HG02571 (cell line): ENCODE measurements at regions not wholly inside any gene's neighbourhood (a gene's known extent, or its start where the extent isn't known, plus 50 kb on each side); places are given as distances from the start of the nearest gene placed in this dataset.

ENCODE experiments used
- ATAC-seq: cut with Tn5 transposase; IDR thresholded peaks from one replicate; pipeline ENCODE4 v1.9.1; 2021; ENCODE audit warnings: mild to moderate bottlenecking, moderate library complexity; ENCODE audit not compliant: unreplicated experiment

DNA sequence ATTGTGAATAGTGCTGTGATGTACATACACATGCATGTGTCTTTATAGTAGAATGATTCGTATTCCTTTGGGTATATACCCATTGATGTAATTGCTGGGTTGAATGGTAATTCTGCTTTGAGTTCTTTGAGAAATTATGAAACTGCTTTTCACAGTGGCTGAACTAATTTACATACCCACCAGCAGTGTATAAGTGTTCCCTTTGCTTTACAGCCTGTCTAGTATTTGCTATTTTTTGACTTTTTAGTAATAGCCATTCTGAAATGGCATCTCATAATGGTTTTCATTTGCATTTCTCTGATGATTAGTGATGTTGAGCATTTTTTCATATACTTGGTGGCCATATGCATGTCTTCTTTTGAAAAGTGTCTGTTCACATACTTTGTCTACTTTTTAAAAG lies 54.5 kb upstream of the FAM78B start:
- ATAC-seq, result no peak

GRCh38 chr1:166233750-166234366 lies 67.1 kb upstream of the FAM78B start:
- no peak for ATAC-seq

DNA sequence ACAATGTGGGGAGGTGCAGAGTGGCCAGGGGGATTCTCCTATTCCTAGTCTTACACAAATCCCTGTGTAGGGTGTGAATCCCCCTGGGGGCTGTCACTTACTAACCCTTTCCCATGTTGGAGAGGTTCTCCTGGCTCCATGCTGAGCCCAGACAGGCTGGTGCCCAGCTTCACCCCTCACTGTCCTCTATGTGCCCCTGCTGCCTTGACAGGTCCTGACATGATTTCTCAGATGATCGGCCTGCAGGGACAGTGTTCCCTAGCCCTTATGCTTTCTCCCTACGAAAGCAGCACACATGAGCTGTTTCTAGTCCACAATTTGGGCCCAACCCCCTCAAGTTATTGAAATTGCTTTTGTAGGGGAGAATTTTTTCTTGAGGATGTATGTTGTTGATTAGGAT lies 68.9 kb upstream of the FAM78B start:
- no peak for ATAC-seq

DNA sequence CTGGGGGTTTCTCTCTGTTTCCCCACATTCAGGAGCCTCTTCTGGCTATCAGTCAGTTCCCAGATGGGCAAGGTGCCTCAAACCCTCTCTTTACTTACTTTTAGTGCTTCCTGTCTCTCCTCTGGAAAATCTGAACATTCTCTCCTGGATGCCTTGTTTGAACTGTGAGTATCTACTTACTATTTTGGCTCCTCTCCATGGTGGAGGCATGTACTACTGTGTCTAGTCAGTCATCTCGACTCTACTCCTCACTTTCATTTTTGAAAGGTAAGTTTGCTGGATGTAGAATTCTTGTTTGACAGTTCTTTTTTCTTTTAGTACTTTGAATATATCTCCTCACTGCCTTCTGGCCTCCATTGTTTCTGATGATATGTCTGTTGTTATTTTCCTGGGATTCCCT lies 70.9 kb upstream of the FAM78B start:
- no peak for ATAC-seq

- ATAC-seq, result no peak
These were observed 86.4 kb upstream of the FAM78B start for GRCh38 chr1:166253076-166253779.

GRCh38 chr1:166258017-166258416 lies 91.2 kb upstream of the FAM78B start:
- ATAC-seq, result no peak

DNA sequence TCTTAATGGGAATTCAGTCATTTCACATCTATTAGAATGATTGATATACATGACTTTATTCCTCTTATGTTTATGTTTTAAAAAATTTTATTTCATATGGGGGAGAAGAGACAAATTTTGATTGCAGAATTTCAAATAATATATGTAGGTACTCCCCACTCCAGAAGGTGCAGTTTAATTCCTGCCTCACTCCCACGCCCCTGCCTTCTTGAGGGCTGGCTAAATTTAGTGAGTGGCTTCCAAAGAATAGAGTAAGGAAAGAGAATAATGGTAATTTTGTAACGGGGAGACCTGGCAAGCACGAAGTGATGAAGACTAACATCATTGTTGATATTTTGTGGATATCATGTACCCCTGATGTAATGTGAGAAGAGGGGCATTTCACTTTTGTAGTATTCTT lies 94.7 kb upstream of the FAM78B start:
- no peak for ATAC-seq

DNA sequence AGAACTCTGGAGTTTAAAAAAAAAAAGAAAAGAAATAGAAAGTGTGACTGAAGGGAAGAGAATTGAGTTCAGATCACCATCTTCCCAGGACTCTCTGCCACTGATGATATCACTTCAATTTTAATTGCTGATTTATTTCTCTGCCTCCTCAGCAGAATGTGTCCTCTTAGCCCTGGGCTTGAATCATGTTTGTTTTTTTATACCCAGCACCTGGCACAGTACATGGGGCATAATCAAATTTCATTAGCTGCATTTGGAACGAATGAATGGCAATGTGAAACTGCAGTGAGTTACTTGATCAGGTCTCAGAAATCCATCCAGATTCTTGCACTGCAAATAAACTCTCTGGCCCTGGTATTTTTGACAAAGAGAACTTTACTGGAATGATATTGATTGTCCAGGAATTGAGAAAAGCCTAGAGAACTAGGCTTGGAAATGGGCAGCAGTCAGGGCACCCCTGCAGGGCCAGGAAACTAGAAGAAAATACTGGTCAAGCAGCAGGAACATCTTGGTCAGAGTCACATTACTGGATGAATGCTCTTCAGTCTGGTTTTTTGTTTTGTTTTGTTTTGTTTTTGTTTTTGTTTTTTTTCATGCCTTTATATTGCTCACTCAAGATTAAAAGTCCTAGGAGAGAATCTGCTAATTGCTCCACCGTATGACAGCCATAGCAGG lies 103.8 kb upstream of the FAM78B start:
- ATAC-seq, result no peak

- ATAC-seq, result no peak
These were observed 104.3 kb upstream of the FAM78B start for GRCh38 chr1:166271151-166271538.

DNA sequence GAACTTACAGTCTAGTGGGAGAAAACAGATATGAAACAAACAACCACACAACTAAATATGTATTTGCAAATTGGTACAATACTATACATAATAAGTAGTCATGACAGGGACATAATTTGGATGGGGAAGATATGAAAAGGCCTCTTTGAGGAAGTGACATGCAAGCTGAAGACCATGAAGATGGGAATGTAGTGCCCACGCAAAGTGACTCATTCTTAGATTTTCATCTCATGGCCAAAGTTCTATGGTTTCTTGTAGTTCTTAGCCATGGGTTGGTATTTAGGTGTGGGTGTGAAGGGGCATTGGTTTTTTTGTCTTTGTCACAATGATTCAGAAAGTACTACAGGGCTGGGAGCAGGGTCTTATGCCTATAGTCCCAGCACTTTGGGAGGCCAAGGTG lies 105.4 kb upstream of the FAM78B start:
- ATAC-seq, result peak; percentile 70

DNA sequence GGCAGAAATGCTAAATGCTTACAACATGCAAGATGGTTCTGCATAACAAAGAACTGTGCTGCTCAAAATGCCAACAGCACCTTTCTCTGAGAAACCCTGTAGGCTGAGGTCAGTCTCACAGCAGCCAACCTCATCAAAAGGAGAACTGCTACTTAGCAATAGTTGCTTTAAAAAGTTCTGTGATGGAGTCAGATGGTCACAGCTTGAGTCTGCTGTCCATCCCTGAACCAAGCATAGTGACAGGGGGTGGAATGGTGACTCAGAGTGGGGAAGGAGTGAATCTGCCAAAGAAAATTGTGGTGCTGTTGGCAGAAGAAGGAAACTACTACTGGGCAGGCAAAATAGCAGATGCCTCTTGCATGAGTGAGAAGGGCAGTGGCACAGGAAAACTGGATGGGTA lies 106.0 kb upstream of the FAM78B start:
- ATAC-seq, result no peak

DNA sequence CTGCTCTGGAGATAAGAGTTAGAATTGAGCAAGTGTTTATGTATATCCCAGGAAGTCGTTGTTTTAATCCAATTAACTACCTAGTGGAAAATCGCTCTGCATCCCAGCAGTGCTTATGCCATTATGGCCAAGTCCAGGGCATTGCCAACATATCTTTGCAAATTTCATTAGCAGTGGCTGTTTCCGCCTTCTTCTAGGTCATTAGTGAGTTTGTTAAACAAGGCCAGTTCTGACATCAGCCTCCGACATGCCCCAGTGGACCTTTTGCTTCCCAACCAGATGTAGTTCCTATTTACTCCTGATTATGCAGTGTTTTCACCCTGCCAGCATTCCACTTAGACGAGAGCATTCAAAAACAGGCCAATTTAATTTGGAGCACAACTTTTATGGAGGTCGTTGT lies 106.8 kb upstream of the FAM78B start:
- no peak for ATAC-seq

DNA sequence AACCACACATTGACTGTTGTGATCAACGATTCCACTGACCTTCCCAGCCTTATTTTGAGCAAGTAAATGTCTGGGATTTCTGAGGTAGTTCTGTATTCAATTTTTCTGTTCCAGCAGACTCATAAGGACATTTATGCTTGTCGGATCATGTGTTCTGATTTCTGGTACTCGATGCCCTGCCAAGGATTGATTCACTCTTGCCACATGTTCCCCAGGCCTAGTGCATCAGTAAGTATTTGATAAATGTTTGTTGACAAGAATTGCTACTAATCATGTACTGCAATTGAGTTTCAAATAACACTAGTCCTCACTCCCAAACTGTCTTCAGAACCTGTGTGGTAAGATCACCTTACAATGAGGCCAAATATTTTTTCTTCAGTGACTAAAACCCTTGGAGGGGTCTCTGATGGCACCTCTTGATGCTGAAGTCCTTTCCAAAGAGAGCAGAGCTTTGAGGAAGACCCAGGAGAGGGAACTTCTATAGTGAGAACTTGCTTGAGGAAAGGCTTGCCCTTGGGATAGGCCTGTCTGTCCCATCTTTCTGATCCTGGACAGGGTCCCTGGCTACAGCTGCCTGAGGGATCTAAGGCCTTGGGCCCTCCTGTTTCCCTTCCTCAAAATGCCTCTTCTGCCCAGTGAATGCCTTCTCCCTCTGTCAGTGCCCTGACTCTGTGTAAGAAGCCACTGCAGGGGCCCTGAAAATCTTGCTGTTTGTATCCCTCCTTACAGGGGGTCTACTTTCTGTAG lies 115.8 kb upstream of the FAM78B start:
- ATAC-seq, result no peak

DNA sequence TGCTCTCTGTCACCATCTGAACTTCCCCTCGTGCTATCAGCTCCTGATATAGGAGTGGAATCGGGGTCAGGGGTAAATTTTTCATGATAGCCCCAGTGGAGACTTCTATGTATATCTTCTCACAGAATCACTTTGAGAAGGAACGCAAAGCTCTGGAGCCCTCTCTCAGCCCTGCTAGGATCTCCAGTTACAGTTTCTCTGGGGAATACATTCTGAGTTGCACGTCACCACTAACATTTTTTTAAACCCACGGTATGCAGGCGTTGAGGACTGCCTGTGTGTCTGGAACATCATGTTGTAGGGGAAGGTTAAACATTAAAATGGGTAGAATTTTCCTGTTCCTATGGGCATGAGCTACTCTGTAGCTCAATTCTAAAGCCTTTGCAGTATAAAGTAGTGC lies 116.4 kb upstream of the FAM78B start:
- no peak for ATAC-seq

DNA sequence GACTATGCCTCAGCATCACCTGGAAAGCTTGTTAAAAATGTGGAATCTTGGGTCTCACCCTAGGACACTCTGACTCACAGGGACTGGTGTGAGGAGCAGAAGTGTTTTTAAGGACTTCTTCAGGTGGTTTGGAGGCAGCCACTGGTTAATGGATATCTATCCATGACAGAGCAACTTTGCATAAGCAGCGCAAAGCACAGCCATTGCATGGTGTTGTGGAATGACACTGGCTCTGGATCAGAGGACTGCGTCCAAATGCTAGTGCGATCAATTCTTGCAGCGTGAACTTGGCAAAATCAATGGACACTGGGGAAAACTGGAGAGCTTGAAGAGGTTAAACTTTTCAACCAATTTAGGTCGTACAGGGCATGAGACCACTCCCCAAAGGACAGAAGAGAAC lies 116.8 kb upstream of the FAM78B start:
- no peak for ATAC-seq

- ATAC-seq, result no peak
These were observed 122.7 kb upstream of the FAM78B start for GRCh38 chr1:166289309-166290050.

DNA sequence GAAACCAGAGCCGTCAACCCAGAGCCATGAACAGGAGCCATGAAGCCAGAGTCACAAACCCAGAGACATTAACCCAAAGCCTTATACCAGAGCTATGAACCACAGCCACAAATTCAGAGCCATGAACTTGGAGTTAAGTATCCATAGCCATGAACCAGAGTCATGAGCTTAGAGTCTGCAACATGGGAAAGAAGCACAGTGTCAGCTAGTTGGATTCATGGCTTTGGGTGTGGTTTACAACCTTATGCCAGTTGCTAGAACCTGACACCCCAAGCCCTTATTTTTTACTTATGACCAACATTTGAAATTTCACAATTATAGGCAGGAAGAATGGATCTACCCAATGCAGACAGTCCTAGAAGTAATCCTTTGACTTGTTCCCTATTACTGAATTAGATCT lies 128.9 kb upstream of the FAM78B start:
- ATAC-seq, result no peak

- peak; percentile 43 for ATAC-seq
These were observed 131.2 kb upstream of the FAM78B start for GRCh38 chr1:166297993-166298392.

DNA sequence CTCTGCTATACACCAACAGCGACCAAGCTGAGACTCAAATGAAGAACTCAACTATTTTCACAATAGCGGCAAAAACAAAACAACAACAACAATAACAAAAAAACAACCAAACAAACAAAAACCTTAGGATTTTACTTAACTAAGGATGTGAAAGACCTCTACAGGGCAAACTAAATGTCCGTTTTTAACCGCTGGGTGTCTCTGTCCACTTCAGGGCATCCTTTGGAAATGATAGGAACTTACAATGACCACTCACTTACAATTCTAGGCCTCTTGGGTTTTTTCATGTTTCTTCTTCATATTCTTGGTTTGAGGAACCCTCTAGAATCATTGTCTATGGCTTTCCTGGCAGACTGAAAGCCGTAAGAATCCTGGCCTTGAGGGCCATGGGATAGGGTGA lies 134.0 kb upstream of the FAM78B start:
- no peak for ATAC-seq

DNA sequence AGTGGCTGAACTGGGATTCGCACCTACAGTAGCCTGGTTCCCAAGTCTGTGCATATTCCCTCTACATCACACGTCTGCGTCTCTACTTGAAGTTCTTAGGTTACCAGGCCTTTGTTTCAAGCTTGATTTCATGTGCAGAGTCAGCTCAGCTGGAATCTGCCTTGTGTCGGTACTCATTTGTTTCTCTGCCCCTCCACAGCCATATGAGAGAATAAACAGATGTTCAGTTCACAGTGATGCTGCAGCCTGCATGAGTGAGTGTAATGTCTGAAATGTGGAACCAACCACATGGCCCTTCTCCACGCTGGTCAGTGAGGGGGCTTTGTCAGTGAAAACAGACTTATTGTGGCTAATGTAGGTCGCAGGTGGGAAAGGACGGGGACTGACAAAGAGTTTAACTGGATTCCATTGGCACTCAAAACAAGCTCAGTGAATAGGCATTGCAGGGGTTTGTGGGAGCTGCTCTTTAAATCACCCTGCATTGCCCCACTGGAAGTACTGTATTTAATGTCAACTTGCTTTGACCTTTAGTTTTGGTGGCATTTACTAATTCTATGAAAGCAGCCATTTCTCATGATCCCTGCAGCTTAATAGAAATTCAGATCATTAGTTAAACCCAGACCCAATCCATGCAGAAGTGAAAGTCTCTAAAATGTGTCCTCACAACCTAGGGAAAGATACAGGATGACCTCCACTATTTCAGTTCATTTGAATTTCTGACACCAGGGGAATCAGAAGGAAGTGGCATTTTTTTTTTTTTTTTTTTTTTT lies 136.4 kb upstream of the FAM78B start:
- ATAC-seq, result no peak
